ENCODE measurements at regions not wholly inside any gene's neighbourhood (a gene's known extent, or its start where the extent isn't known, plus 50 kb on each side); places are given as distances from the start of the nearest gene placed in this dataset.

DNA sequence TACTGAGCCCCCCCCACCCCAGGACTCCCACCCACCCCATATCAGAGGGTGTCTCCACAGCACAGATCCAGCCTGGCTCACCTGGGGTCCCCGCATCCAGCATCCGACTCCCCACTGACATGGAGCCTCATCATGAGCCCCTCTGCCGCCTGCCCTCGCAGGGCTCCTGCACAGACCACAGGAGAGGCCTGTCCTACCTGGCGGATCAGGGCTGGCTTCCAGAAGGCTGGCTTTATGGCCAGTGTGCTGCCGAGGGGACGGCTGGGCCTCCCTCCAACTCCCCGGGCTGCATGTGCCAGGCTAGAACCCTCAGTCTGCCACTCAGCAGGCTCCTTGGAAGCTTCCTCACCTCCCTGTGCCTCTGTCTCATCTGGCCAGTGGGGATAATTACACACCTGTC, 119.0 kb downstream of the RFLNA start:
- ChIA-PET POLR2A (no interaction called here), CTCF (no interaction called here)
- TF ChIP-seq L3MBTL2 (conservative IDR thresholded peaks at IDR 0.05) (no peak), FOXM1 (IDR thresholded peaks at IDR 0.05; ENCODE audit: borderline replicate concordance) (no peak), BHLHE40 (IDR thresholded peaks at IDR 0.05; ENCODE audit: borderline replicate concordance) (no peak), NFRKB (IDR thresholded peaks at IDR 0.05) (no peak)
- no peak for DNase-seq (ENCODE audit: extremely low spot score)

GRCh38 chr12:124413401-124413800, 118.5 kb downstream of the RFLNA start:
- DNase-seq (ENCODE audit: extremely low spot score), result no peak
- CTCF ChIA-PET, result no interaction called here
- TF ChIP-seq NFRKB (IDR thresholded peaks at IDR 0.05) (no peak), FOXM1 (IDR thresholded peaks at IDR 0.05; ENCODE audit: borderline replicate concordance) (no peak)
- POLR2A ChIA-PET, result no interaction called here

DNA sequence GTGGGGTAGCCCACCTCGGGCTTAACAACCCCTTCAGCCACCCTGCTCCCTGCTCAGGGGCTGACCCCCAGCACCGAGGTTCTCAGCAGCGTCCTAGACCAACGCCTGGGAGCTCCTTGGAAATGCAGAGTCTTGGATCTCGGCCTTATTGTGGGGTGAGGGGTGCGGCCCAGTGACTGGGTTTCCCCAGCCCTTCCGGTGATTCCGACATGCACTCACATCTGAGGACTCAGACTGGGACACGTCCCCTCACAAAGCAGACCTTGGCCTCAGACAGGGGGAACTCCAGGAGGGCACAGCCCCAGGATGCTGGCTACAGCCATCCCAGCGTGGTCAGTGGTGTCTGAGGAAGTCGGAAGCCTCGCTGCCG, 117.7 kb downstream of the RFLNA start:
- POLR2A ChIA-PET, result no interaction called here
- CTCF ChIA-PET, result no interaction called here
- TF ChIP-seq ELF4 (IDR thresholded peaks at IDR 0.05) (no peak), FOXM1 (IDR thresholded peaks at IDR 0.05; ENCODE audit: borderline replicate concordance) (no peak), FOXA1 (IDR thresholded peaks at IDR 0.05) (no peak), SUZ12 (IDR thresholded peaks at IDR 0.05) (no peak), NFRKB (IDR thresholded peaks at IDR 0.05) (no peak), FOXK2 (IDR thresholded peaks at IDR 0.05) (no peak), ARNT (IDR thresholded peaks at IDR 0.05) (no peak), CTBP1 (IDR thresholded peaks at IDR 0.05; ENCODE audit: borderline replicate concordance) (no peak), LEF1 (IDR thresholded peaks at IDR 0.05; ENCODE audit: borderline replicate concordance) (no peak), ZNF384 (IDR thresholded peaks at IDR 0.05) (no peak), HDGF (IDR thresholded peaks at IDR 0.05; ENCODE audit: borderline replicate concordance) (no peak), L3MBTL2 (conservative IDR thresholded peaks at IDR 0.05) (no peak), SP1 (IDR thresholded peaks at IDR 0.05) (no peak), BHLHE40 (IDR thresholded peaks at IDR 0.05; ENCODE audit: borderline replicate concordance) (no peak)
- TF ChIP-seq, protein P1, sequence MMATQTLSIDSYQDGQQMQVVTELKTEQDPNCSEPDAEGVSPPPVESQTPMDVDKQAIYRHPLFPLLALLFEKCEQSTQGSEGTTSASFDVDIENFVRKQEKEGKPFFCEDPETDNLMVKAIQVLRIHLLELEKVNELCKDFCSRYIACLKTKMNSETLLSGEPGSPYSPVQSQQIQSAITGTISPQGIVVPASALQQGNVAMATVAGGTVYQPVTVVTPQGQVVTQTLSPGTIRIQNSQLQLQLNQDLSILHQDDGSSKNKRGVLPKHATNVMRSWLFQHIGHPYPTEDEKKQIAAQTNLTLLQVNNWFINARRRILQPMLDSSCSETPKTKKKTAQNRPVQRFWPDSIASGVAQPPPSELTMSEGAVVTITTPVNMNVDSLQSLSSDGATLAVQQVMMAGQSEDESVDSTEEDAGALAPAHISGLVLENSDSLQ (IDR thresholded peaks at IDR 0.05), result no peak
- no peak for DNase-seq (ENCODE audit: extremely low spot score)

- no peak for DNase-seq (ENCODE audit: extremely low spot score)
- CTCF ChIA-PET, result no interaction called here
- TF ChIP-seq ARNT (IDR thresholded peaks at IDR 0.05), result no peak
- TF ChIP-seq FOXK2 (IDR thresholded peaks at IDR 0.05), result no peak
- no peak for TF ChIP-seq BHLHE40 (IDR thresholded peaks at IDR 0.05; ENCODE audit: borderline replicate concordance)
- TF ChIP-seq ELF4 (IDR thresholded peaks at IDR 0.05), result no peak
- no peak for TF ChIP-seq FOXM1 (IDR thresholded peaks at IDR 0.05; ENCODE audit: borderline replicate concordance)
- no peak for TF ChIP-seq TARDBP (IDR thresholded peaks at IDR 0.05)
- no peak for TF ChIP-seq CTBP1 (IDR thresholded peaks at IDR 0.05; ENCODE audit: borderline replicate concordance)
- TF ChIP-seq, protein P1 (IDR thresholded peaks at IDR 0.05), result no peak
- TF ChIP-seq LEF1 (IDR thresholded peaks at IDR 0.05; ENCODE audit: borderline replicate concordance), result no peak
- POLR2A ChIA-PET, result no interaction called here
Measured at GRCh38 chr12:124411953-124412645, 117.2 kb downstream of the RFLNA start.

GRCh38 chr12:124411281-124411878, 116.5 kb downstream of the RFLNA start:
- ChIA-PET POLR2A (no interaction called here), CTCF (no interaction called here)
- DNase-seq (ENCODE audit: extremely low spot score), result no peak
- TF ChIP-seq SUZ12 (IDR thresholded peaks at IDR 0.05) (no peak), FOXA1 (IDR thresholded peaks at IDR 0.05) (no peak), LEF1 (IDR thresholded peaks at IDR 0.05; ENCODE audit: borderline replicate concordance) (no peak), ZNF384 (IDR thresholded peaks at IDR 0.05) (no peak), HDGF (IDR thresholded peaks at IDR 0.05; ENCODE audit: borderline replicate concordance) (no peak)

DNA sequence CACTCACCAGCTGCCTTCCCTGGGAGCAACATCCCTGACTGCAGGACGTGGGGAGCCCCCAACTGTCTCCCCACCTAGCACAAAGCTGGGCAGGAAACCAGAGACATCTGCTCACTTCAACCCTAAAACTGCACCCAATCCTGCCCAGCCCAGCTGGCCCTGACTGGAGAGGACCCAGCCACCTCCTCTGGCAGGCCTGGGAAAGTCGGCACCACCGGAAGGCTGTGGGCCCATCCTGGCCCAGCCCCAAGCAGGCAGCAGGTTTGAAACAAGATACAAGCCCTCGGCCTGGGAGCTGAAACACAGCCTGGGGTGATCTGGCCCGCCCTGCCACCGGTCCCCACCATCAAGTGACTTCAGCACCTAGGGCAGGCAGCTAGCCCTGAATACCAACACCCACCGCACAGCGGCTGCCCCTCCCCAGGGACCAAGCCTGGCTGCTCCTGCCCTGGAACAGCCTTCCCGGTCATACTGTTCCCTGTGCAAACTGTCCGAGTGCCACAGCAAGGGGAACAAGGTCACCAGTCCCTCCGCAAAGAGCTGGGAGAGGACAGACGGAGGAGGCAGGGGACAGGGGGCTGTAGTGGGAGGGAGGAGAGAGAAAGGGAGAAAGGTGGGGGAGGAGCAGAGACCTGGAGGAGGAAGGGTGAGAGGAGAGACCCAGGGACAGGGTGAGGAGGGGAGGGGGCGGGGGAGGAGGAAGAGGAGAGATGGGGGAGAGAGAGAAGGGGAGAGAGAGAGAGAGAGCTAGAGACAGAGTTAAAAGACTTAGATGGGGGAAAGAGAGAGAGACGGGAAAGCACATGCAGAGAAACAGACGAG, 115.7 kb downstream of the RFLNA start:
- ChIA-PET POLR2A (no interaction called here), CTCF (no interaction called here)
- TF ChIP-seq BHLHE40 (IDR thresholded peaks at IDR 0.05; ENCODE audit: borderline replicate concordance) (no peak), ELF4 (IDR thresholded peaks at IDR 0.05) (no peak), CTBP1 (IDR thresholded peaks at IDR 0.05; ENCODE audit: borderline replicate concordance) (no peak), ZNF384 (IDR thresholded peaks at IDR 0.05) (no peak), FOXK2 (IDR thresholded peaks at IDR 0.05) (no peak), NFRKB (IDR thresholded peaks at IDR 0.05) (no peak), ARNT (IDR thresholded peaks at IDR 0.05) (no peak), LEF1 (IDR thresholded peaks at IDR 0.05; ENCODE audit: borderline replicate concordance) (no peak), SUZ12 (IDR thresholded peaks at IDR 0.05) (no peak), L3MBTL2 (conservative IDR thresholded peaks at IDR 0.05) (no peak), TARDBP (IDR thresholded peaks at IDR 0.05) (no peak), FOXA1 (IDR thresholded peaks at IDR 0.05) (no peak), FOXM1 (IDR thresholded peaks at IDR 0.05; ENCODE audit: borderline replicate concordance) (no peak)
- TF ChIP-seq, protein P1 (IDR thresholded peaks at IDR 0.05), result no peak
- no peak for DNase-seq (ENCODE audit: extremely low spot score)
